HG03521 (cell line): ENCODE measurements at regions not wholly inside any gene's neighbourhood (a gene's known extent, or its start where the extent isn't known, plus 50 kb on each side); places are given as distances from the start of the nearest gene placed in this dataset.
"Not testable (repeated sequence)": the region's sequence is repeated elsewhere in the genome, so short reads cannot be mapped to it uniquely, and the experiment has no call there.

Source experiments
- ATAC-seq: cut with Tn5 transposase; IDR thresholded peaks from one replicate; pipeline ENCODE4 v1.9.1; 2021; ENCODE audit warnings: mild to moderate bottlenecking, moderate library complexity; ENCODE audit not compliant: unreplicated experiment

- ATAC-seq, result no peak
These were observed 73.0 kb upstream of the EPCAM start for GRCh38 chr2:47295981-47296635.

- ATAC-seq, result no peak
These were observed 73.8 kb upstream of the EPCAM start for GRCh38 chr2:47295131-47295980.

DNA sequence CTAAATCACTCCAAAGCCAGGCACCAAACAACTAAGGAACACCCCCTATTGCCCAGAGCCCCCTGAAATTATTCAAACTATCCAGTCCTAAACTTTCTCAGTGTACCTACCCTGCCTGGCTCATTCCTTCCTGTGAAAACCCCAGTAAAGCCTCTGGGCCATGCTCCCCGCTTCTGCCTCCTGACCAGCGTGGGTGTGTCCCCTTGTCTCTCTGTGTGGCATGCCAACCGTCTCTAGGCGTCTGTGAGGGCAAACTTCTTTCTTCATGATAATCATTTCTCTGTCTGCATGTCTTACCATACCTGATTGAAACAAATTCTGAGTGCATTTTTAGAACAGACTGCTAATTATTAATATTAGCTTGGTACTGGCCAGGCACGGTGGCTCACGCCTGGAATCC lies 75.1 kb upstream of the EPCAM start:
- no peak for ATAC-seq

DNA sequence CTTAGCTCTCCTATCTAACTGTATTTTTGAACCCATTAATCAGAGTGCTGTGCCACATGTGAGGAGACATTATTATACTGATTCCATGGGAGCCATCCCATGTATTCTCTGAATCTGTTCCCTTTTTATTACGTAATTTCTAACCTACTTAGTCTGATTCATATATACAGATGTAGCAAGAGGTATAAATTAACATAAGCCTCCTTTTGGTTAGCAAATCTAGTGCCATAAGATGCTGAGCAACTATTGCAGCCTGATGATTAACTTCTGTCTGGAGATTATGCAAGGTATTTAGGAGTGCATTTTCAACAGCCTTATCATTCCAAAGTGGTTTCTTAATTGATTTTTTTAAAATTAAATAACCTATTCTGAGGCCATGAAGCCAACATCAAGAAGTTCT lies 80.2 kb upstream of the EPCAM start:
- ATAC-seq, result no peak

DNA sequence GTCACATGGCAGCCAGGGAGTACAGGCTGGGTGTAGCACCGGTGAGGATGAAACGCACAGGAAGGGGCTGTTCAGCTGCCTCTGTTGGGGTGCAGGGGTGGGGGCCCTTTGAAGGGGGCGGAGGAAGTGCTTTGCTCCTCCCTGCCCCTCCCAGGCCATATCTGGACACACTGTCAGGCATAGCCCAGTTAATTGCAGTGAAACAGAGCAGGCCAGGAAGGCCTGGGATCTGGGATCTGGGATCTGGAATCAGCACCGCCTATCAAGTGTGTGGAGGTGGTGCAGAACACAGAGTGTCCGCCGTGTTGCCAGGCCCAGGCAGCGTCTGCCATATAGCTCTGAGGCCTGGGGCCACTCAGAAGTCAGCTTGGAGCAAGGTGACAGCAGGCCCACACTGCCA lies 85.5 kb upstream of the EPCAM start:
- ATAC-seq, result no peak

DNA sequence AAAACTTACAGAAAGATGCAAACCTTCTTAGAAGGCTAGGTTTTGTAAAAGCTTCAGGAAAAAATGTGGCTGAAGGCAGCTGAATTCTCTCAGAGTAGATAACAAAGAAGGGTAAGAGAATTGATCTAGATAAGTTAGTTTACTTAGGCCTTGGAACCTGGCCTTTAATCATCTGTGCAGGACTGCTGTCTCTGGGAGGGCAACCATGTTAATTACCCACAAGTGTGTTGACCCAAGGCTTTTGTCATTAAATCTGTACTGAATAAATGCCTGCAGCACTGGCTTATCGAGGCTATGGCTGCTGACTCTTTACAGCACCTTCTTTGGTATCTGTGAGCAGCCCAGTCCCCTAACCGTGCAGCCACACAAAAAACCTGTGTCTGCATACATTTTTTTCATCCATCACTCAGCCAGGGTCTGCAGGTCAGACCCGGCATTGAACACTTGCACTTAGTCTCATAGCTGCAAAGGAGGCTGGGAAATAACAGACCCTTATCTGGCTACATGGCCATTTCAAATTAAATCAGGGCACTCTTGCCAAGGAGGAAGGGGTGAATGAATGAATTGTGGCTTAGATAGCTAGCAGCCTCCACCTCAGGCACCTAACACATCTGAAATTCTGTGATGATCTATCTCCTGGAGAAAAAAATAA lies 86.4 kb upstream of the EPCAM start:
- ATAC-seq, result no peak

- ATAC-seq, result not testable (repeated sequence)
These were observed 89.6 kb upstream of the EPCAM start for GRCh38 chr2:47279525-47279924.

- ATAC-seq, result no peak
These were observed 91.1 kb upstream of the EPCAM start for GRCh38 chr2:47277987-47278386.

- no peak for ATAC-seq
These were observed 91.9 kb upstream of the EPCAM start for GRCh38 chr2:47277187-47277586.

DNA sequence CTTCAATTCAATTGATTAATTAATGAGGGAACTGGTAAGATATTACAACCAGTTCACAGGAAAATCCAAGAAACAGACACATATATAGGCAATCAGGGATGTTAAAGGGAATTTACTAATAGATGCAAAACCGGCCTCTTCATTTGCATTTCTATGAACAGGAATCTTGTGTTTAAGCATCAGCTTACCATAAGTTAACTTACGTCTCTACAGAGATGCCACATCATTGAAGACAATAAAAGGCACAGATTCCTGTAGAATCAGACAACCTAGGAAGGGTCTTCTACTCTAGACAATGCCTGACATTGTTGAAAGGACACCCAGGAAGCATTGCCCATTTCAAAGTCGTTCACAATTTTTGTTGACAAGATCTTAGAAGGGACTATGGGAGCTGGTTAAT lies 93.0 kb upstream of the EPCAM start:
- ATAC-seq, result no peak

GRCh38 chr2:47274054-47274782 lies 94.9 kb upstream of the EPCAM start:
- no peak for ATAC-seq

DNA sequence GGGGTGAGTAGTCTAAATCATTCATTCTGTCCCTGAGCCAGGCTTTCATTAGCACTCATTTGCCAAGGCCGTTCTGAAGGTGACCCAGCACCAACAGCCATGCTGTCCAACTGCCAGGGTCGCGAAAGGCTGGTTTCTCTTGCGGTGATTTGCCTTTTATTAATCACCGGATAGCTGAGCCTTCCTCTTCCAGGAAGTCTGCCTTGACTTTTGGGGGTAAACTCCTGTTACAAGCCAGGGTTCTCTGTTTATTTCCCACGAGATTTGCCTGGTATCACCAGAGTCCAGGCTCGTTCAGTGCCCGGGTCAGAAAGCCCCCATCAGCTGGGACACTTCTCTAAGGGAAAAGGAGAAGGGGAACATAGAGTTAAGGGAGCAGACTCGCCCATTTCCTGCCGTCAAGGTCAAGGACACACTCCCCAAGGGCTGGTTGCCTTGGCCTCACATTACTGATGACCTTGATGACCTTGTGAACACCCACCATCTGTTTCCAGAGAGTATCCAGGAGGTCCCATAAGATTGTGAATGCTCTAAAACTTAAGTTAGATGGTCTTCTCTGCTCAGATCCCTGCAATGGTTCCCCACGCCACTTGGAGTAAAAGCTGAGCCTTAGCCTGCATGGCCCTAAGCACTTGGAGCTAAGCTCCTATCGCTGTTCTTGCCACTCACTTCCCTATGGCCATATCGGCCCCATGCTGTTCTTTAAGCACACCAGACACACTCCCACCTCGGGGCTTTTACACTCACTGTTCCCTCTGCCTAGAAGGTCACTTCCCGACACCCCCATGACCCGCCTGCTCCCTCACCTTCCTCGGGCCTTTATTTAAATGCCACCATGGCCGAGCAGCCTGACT lies 96.0 kb upstream of the EPCAM start:
- no peak for ATAC-seq

DNA sequence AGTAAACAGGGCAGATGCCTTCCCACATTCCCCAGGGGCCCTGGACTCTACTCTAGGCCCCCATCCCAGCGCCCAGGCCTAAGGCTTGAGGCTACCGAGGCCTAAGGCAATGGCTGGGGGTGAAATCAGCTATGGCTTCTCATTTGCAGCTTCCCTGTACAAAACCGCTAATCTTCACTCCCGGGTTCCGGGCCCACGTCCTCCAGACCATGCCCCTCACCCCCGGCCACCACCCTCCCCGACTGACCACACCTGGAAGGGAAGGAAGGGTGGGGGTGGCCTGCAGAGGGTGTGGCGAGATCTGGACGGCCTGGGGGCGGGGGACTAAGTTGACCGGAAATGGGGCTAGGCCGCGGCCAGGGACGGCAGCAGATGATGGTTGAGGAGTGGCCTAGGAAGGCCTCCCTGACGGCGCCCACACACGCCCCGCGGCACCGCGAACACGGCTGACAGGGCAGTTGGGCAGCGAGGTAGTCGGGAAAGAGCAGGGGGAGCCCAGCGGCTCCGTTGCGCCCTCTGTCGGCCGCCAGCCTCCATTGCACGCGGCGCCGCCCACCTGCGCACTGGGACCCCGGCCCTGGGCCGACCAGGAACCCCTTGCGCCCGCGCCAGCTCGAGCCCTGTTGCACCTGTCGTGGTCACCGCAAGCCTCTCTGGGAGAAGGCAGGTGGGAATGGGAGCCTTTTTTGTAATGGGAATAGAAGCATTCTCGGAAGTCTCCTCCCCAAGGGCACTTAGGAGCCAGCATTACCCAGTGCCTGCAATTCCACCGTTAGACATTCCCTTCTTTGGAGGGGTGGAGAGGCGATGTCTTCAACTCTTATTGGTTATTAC lies 95.9 kb upstream of the CALM2 start:
- ATAC-seq, result peak; percentile 57

- no peak for ATAC-seq
These were observed 95.0 kb upstream of the CALM2 start for GRCh38 chr2:47271054-47272000.

GRCh38 chr2:47270421-47270820 lies 94.1 kb upstream of the CALM2 start:
- ATAC-seq, result no peak

DNA sequence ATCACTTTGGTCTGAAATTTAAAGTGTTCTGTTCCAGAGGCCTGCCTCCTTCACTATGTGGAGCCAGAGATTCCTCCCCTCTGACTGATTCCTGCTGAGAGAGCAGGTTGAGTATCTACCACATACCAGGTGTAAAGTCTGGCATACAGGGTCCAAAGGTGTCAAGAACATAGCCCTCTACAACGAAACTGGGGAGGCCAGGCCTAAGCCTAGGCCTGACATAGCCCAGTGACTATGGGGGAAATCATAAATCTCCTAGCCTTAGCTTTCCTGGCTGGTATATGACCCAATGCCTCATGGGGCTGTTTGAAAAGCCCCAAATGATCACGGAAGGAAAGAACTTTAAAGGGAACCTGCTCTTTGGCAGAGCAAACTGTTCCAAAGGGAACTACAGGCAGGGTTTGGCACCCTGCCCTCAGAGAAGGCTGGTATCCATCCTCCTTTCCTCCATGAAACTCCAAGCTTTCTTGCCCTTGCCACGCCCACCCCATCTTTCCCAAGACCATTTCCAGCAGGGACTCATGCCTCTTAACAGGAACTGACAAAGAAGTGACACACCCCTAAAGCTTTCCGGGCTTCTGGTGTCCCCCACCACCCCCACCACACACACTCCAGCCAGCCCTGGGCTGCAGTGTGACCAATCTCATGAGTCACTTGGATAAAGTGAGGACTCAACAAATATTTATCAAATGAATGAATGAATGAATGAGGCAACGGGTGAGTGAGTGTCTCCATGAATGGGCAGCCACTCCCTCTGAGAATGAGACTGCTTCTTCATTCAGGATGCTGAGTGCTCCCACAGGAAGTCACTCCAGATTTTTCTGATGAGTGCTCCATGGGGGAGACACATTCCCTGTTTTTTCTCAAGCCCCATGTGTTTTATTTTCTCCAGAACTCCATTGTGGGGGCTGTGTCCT lies 93.3 kb upstream of the CALM2 start:
- ATAC-seq, result no peak

- ATAC-seq, result no peak
These were observed 91.4 kb upstream of the CALM2 start for GRCh38 chr2:47267711-47268086.
